GM21786 (cell line): ENCODE measurements at regions not wholly inside any gene's neighbourhood (a gene's known extent, or its start where the extent isn't known, plus 50 kb on each side); places are given as distances from the start of the nearest gene placed in this dataset.
A peak's percentile ranks its signal among the peaks of the same experiment; 100 is the strongest.
"Not testable (repeated sequence)": the region's sequence is repeated elsewhere in the genome, so short reads cannot be mapped to it uniquely, and the experiment has no call there.

Source experiments
- ATAC-seq: cut with Tn5 transposase; IDR thresholded peaks from one replicate; pipeline ENCODE4 v1.9.1; 2021; ENCODE audit not compliant: unreplicated experiment

- no peak for ATAC-seq
Observed at GRCh38 chr1:194487172-194487571, 1300.8 kb upstream of the B3GALT2 start.

GRCh38 chr1:194485432-194485831 is 1299.0 kb upstream of the B3GALT2 start:
- no peak for ATAC-seq

GRCh38 chr1:194478731-194479130 is 1292.3 kb upstream of the B3GALT2 start:
- no peak for ATAC-seq

GRCh38 chr1:194477908-194478307 is 1291.5 kb upstream of the B3GALT2 start:
- peak; percentile 97 for ATAC-seq

- ATAC-seq: no peak
Observed at GRCh38 chr1:194476872-194477271, 1290.5 kb upstream of the B3GALT2 start.

- no peak for ATAC-seq
Observed at GRCh38 chr1:194476351-194476750, 1289.9 kb upstream of the B3GALT2 start.

GRCh38 chr1:194474701-194475100 is 1288.3 kb upstream of the B3GALT2 start:
- no peak for ATAC-seq

- ATAC-seq: no peak
Observed at GRCh38 chr1:194473766-194474165, 1287.4 kb upstream of the B3GALT2 start.

GRCh38 chr1:194469282-194469681 is 1282.9 kb upstream of the B3GALT2 start:
- ATAC-seq: no peak

GRCh38 chr1:194466706-194467105 is 1280.3 kb upstream of the B3GALT2 start:
- no peak for ATAC-seq

GRCh38 chr1:194447636-194448035 is 1261.2 kb upstream of the B3GALT2 start:
- ATAC-seq: no peak

- no peak for ATAC-seq
Observed at GRCh38 chr1:194445244-194445643, 1258.8 kb upstream of the B3GALT2 start.

- ATAC-seq: no peak
Observed at GRCh38 chr1:194442901-194443575, 1256.6 kb upstream of the B3GALT2 start.

- no peak for ATAC-seq
Observed at GRCh38 chr1:194437135-194437534, 1250.7 kb upstream of the B3GALT2 start.

- no peak for ATAC-seq
Observed at GRCh38 chr1:194431121-194431520, 1244.7 kb upstream of the B3GALT2 start.

- ATAC-seq: no peak
Observed at GRCh38 chr1:194420706-194421105, 1234.3 kb upstream of the B3GALT2 start.

- ATAC-seq: no peak
Observed at GRCh38 chr1:194419721-194420120, 1233.3 kb upstream of the B3GALT2 start.

- no peak for ATAC-seq
Observed at GRCh38 chr1:194410756-194411155, 1224.3 kb upstream of the B3GALT2 start.

GRCh38 chr1:194407238-194407637 is 1220.8 kb upstream of the B3GALT2 start:
- ATAC-seq: not testable (repeated sequence)

- ATAC-seq: no peak
Observed at GRCh38 chr1:194394676-194395075, 1208.3 kb upstream of the B3GALT2 start.

- no peak for ATAC-seq
Observed at GRCh38 chr1:194387531-194387930, 1201.1 kb upstream of the B3GALT2 start.

- ATAC-seq: no peak
Observed at GRCh38 chr1:194378517-194378916, 1192.1 kb upstream of the B3GALT2 start.

GRCh38 chr1:194374649-194375048 is 1188.2 kb upstream of the B3GALT2 start:
- ATAC-seq: no peak
